Left kidney (tissue), 1 donor: ENCODE measurements at regions not wholly inside any gene's neighbourhood (a gene's known extent, or its start where the extent isn't known, plus 50 kb on each side); places are given as distances from the start of the nearest gene placed in this dataset.
A peak's percentile ranks its signal among the peaks of the same experiment; 100 is the strongest.
"Not testable (repeated sequence)": the region's sequence is repeated elsewhere in the genome, so short reads cannot be mapped to it uniquely, and the experiment has no call there.

Source experiments
- DNase-seq: peaks from one replicate; pipeline ENCODE4 v3.0.0-alpha.2; 2013

- no peak for DNase-seq
These were observed 375.7 kb downstream of the CCSER2 start for GRCh38 chr10:84704101-84704500.

GRCh38 chr10:84706431-84706830, 378.0 kb downstream of the CCSER2 start:
- DNase-seq: no peak

GRCh38 chr10:84706875-84707274, 378.5 kb downstream of the CCSER2 start:
- no peak for DNase-seq

- DNase-seq: peak; percentile 18
These were observed 387.5 kb downstream of the CCSER2 start for GRCh38 chr10:84715911-84716310.

- DNase-seq: no peak
These were observed 390.7 kb downstream of the CCSER2 start for GRCh38 chr10:84718877-84719616.

- no peak for DNase-seq
These were observed 391.3 kb downstream of the CCSER2 start for GRCh38 chr10:84719687-84720086.

GRCh38 chr10:84727398-84727797, 399.0 kb downstream of the CCSER2 start:
- DNase-seq: no peak

- DNase-seq: not testable (repeated sequence)
These were observed 410.7 kb downstream of the CCSER2 start for GRCh38 chr10:84739126-84739525.

- DNase-seq: no peak
These were observed 411.3 kb downstream of the CCSER2 start for GRCh38 chr10:84739641-84740040.

- no peak for DNase-seq
These were observed 415.1 kb downstream of the CCSER2 start for GRCh38 chr10:84743483-84743882.

GRCh38 chr10:84755311-84755710, 426.9 kb downstream of the CCSER2 start:
- no peak for DNase-seq

GRCh38 chr10:84756653-84757052, 428.3 kb downstream of the CCSER2 start:
- DNase-seq: not testable (repeated sequence)

GRCh38 chr10:84761994-84762614, 433.7 kb downstream of the CCSER2 start:
- not testable (repeated sequence) for DNase-seq

GRCh38 chr10:84762754-84763394, 434.5 kb downstream of the CCSER2 start:
- DNase-seq: no peak

GRCh38 chr10:84763965-84764364, 435.6 kb downstream of the CCSER2 start:
- no peak for DNase-seq

GRCh38 chr10:84765086-84765485, 436.7 kb downstream of the CCSER2 start:
- no peak for DNase-seq

- DNase-seq: no peak
These were observed 437.3 kb downstream of the CCSER2 start for GRCh38 chr10:84765656-84766055.

GRCh38 chr10:84766923-84767322, 438.5 kb downstream of the CCSER2 start:
- no peak for DNase-seq

- DNase-seq: no peak
These were observed 439.7 kb downstream of the CCSER2 start for GRCh38 chr10:84768132-84768531.

- no peak for DNase-seq
These were observed 442.4 kb downstream of the CCSER2 start for GRCh38 chr10:84770824-84771223.

- DNase-seq: peak; percentile 27
These were observed 455.0 kb downstream of the CCSER2 start for GRCh38 chr10:84783386-84783785.

GRCh38 chr10:84783909-84784308, 455.5 kb downstream of the CCSER2 start:
- no peak for DNase-seq

- no peak for DNase-seq
These were observed 456.4 kb downstream of the CCSER2 start for GRCh38 chr10:84784749-84785148.
